22Rv1 (cell line): ENCODE measurements at regions not wholly inside any gene's neighbourhood (a gene's known extent, or its start where the extent isn't known, plus 50 kb on each side); places are given as distances from the start of the nearest gene placed in this dataset.

Experiments used
- ZFX ChIP-seq: fragments of 450-650 bp; IDR thresholded peaks from 2 replicates; pipeline ENCODE4 v1.6.1; 2017; ENCODE audit warnings: antibody characterized with exemption, borderline replicate concordance
- TF ChIP-seq, protein P1 (sequence below): fragments of 450-650 bp; IDR thresholded peaks from 2 replicates; pipeline ENCODE4 v1.5.1; 2017; ENCODE audit warnings: mild to moderate bottlenecking

DNA sequence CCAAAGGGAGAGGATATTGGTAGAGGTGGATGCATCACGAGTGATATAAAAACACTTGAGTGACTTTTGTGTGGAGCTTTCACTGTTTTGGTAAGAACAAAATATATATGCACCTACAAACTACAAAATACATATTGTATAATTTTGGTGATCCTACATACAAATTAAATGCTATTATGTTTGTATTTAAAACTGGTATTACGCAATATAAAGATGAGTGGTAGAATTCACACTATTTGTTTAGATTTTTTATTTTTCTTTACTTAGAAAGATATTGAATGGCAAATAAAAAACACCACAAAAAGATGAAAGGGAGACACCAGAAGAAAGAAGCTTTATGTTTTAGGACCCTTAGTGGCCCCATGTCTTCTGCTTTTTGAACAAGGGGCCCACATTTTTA, 770.7 kb upstream of the ID2 start:
- TF ChIP-seq, protein P1, sequence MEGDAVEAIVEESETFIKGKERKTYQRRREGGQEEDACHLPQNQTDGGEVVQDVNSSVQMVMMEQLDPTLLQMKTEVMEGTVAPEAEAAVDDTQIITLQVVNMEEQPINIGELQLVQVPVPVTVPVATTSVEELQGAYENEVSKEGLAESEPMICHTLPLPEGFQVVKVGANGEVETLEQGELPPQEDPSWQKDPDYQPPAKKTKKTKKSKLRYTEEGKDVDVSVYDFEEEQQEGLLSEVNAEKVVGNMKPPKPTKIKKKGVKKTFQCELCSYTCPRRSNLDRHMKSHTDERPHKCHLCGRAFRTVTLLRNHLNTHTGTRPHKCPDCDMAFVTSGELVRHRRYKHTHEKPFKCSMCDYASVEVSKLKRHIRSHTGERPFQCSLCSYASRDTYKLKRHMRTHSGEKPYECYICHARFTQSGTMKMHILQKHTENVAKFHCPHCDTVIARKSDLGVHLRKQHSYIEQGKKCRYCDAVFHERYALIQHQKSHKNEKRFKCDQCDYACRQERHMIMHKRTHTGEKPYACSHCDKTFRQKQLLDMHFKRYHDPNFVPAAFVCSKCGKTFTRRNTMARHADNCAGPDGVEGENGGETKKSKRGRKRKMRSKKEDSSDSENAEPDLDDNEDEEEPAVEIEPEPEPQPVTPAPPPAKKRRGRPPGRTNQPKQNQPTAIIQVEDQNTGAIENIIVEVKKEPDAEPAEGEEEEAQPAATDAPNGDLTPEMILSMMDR: no peak
- no peak for TF ChIP-seq ZFX
